Omental fat pad (tissue), 3 donors: ENCODE measurements at regions not wholly inside any gene's neighbourhood (a gene's known extent, or its start where the extent isn't known, plus 50 kb on each side); places are given as distances from the start of the nearest gene placed in this dataset.

Source experiments
- ATAC-seq: fragments of 150-250 bp; one replicate; pipeline ENCODE4 v1.9.1; 2016; ENCODE audit warnings: mild to moderate bottlenecking, moderate library complexity; ENCODE audit not compliant: low FRiP score
- DNase-seq: peaks from one replicate; pipeline ENCODE4 v3.0.0-alpha.2; 2019; ENCODE audit warnings: low spot score
- CTCF ChIP-seq, 3 donors: fragments of 450-650 bp; IDR thresholded peaks; one replicate each; pipeline ENCODE4 v1.5.1; 2016 to 2017; ENCODE audit warnings: antibody characterized with exemption in 3 of 3, mild to moderate bottlenecking in 3 of 3, moderate library complexity in 2 of 3

DNA sequence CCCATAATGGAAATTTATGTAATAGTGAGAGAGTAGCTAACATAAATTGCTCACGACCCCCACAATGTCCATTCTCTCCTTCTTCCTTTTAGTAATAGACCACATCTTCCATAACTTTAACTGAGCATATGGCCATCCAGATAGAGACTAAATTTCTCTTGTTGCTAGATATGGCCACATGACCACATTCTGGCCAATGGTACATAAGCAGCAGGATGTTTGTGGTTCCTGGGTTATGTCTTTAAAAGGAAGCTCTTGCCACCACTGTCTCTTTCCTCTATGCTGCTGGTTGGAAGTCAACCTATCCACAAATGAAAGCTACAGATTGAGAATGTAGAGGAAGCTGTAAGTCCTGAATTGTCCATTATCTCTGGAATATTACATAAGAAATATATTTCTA lies 59.7 kb upstream of the NPHP3 start:
- TF ChIP-seq CTCF (IDR thresholded peaks at IDR 0.05): no peak
- no peak for ATAC-seq
- no peak for DNase-seq

GRCh38 chr3:132777171-132777570 lies 55.0 kb upstream of the NPHP3 start:
- ATAC-seq: no peak
- DNase-seq: no peak
- no peak for TF ChIP-seq CTCF (IDR thresholded peaks at IDR 0.05)

DNA sequence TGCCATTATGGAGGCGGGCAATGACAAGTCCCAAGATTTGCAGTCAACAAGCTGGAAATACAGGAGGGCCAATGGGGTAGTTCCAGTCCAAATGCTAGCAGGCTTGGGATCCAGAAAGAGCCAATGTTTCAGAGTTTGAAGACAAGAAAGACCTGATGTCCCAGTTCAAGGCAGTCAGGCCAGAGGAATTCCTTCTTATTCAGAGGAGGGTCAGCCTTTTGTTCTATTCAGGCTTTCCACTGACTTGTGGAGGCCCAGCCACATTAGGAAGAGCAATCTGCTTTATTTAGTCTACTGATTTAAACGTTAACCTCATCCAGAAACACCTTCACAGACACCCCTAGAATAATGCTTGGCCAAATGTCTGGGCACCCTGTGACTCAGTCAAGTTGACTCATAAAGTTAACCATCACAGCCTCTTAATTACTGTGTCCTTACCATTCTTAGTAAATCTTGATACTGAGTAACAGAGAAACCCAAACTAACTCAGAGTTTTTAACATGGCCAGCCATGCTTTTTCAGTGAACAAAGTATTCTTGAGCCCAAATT lies 50.9 kb upstream of the NPHP3 start:
- DNase-seq: no peak
- TF ChIP-seq CTCF (IDR thresholded peaks at IDR 0.05): no peak
- no peak for ATAC-seq

GRCh38 chr3:132772252-132772651 lies 50.0 kb upstream of the NPHP3 start:
- ATAC-seq (no peak), DNase-seq (no peak)
- TF ChIP-seq CTCF (IDR thresholded peaks at IDR 0.05): no peak
